ENCODE measurements at regions not wholly inside any gene's neighbourhood (a gene's known extent, or its start where the extent isn't known, plus 50 kb on each side); places are given as distances from the start of the nearest gene placed in this dataset.

DNA sequence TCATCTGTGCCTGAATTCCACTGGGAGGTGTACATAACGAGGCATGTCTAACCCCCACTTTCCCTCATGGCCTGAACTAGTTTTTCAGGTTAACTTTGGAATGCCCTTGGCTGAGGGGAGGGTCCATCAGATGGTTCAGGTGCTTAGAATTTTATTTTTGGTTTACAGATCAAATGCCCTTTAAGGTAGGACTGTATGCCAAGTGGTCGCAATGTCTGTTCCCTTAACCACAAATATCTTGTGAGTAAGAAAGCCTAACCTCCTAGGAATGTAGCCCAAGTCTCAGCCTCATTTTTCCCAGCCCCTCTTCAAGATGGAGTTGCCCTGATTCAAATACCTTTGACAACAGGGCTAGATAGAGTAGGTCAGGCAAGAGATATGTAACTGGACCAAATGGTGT lies 78.4 kb downstream of the RNASET2 start:
- DNase-seq (ENCODE audit: low spot score) (no peak), ATAC-seq (no peak)

DNA sequence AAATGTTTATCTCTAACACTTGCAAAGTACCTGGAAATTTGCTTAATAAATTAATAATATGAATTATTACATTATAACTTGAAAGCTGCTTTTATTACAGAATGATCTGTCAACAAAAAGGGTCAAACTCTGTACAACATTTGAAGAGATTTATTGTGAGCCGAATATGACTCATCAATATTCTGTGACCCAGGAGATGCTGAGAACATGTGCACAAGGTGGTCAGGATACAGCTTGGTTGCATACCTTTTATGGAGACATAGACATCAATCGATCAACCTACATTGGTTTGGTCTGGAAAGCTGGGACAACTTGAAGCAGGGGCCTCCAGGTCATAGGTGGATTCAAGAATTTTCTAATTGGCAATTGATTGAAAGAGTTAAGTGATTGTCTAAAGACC lies 79.0 kb downstream of the RNASET2 start:
- DNase-seq (ENCODE audit: low spot score): no peak
- no peak for ATAC-seq

GRCh38 chr6:166872531-166873009 lies 83.8 kb downstream of the RNASET2 start:
- DNase-seq (ENCODE audit: low spot score): no peak
- ATAC-seq: no peak

- ATAC-seq (no peak), DNase-seq (ENCODE audit: low spot score) (no peak)
These were observed 85.6 kb downstream of the RNASET2 start for GRCh38 chr6:166870602-166871208.

- ATAC-seq: no peak
These were observed 89.3 kb downstream of the RNASET2 start for GRCh38 chr6:166866839-166867637.

GRCh38 chr6:166864333-166864732 lies 92.0 kb downstream of the RNASET2 start:
- ATAC-seq: no peak

More at GRCh38 chr6:166866839-166867637, 89.3 kb downstream of the RNASET2 start:
- no peak for DNase-seq (ENCODE audit: low spot score)

DNA sequence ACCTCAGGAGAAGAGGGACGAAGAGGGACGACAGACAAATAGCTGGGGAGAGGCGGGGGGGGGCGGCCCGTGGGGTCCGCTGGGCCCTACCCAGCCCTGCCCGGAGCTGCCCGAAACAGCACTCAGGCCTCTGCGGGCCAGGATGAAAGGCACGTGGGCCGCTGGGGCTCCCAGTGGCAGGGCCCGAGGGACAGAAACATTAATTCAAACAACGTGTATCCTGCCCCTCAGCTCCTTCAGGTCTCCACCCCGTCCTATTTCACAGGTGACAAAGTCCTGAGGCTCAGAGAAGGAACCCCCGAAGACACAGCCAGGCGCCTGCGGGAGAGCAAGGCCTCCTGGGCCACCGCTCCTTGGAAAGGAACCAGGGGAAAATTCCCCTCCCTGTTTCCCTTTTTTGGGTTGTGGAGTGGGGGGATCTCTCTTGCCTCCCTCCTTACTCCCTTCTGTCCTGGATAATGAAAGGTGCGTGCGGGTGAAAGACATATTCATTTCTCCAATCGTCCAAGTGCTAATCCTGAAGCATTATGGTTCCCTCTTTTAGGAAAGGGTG lies 93.3 kb downstream of the RNASET2 start:
- DNase-seq (ENCODE audit: low spot score) (no peak), ATAC-seq (no peak)

More at GRCh38 chr6:166864333-166864732, 92.0 kb downstream of the RNASET2 start:
- no peak for DNase-seq (ENCODE audit: low spot score)

- no peak for DNase-seq (ENCODE audit: low spot score)
- peak; percentile 70 for ATAC-seq
These were observed 93.9 kb downstream of the RNASET2 start for GRCh38 chr6:166862287-166862977.

GRCh38 chr6:166861961-166862286 lies 94.4 kb downstream of the RNASET2 start:
- ATAC-seq: no peak
- DNase-seq (ENCODE audit: low spot score): no peak

DNA sequence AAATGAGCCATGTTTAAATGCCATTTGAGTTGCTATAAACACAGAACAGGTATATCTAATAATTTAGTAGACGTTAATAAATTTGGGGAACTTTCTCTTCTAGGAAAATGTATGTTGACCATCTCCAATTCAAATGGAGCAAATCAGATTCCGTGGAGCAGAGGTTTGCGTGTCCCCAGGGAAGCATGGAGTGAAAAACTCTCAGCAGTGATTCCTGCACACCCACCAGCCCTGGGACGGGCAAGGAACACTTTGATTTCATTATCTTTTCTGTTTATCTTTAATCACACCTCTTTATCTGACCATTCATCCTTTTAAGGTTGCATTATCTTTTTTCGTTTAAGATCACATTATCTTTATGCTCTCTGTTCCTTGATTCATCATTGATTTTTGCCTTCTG lies 95.0 kb downstream of the RNASET2 start:
- DNase-seq (ENCODE audit: low spot score): no peak
- no peak for ATAC-seq

- ATAC-seq: no peak
These were observed 96.0 kb downstream of the RNASET2 start for GRCh38 chr6:166860392-166860791.

GRCh38 chr6:166855416-166855815 lies 100.9 kb downstream of the RNASET2 start:
- DNase-seq (ENCODE audit: low spot score) (no peak), ATAC-seq (no peak)

More at GRCh38 chr6:166860392-166860791, 96.0 kb downstream of the RNASET2 start:
- DNase-seq (ENCODE audit: low spot score): no peak

DNA sequence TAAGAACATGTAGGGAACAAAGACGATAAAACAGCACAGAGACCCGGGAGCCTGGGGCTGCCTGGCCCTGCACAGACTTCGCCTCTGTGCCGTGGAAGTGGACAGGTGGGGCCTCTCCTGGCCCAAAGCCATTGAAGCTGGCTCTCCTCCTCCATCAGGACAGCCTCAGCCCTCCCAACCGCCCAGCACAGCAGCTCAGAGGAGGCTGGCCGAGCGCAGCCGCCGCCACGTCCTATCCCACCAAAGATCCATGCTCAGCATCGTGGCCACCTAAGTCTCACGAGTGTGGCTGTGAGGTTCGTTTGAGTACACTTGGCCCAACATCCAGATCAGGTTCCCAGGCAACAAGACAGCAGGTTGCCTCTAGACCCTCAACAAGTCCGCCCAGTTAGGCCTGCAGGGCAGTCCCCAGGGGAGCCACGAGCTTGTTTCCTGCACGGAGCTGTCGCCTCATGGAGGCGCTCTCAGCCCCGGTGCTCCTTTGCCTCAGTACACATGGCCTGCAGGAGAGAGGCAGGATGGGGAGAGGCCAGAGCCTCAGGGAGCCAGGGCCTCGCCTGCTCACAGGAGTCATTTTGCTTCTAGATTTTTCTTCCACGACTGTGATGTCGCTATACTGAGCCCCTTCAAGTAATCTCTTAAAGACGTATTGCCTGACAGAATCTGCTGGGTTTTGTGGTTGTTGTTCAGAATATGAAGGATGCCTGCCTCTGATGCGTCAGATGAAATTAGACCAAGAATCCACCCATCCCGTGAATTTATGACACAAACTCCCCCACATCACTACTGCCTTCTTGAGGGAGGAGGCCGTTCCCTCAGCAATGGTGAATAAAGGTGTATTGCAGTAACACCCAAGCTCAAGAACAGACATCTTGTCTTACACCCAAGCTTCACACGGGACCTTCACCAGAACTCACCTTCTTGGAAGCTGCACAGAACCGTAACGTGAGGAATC lies 102.7 kb downstream of the RNASET2 start:
- DNase-seq (ENCODE audit: low spot score) (no peak), ATAC-seq (no peak)

- DNase-seq (ENCODE audit: low spot score) (no peak), ATAC-seq (no peak)
These were observed 103.8 kb downstream of the RNASET2 start for GRCh38 chr6:166852451-166852975.

- DNase-seq (ENCODE audit: low spot score) (no peak), ATAC-seq (no peak)
These were observed 104.4 kb downstream of the RNASET2 start for GRCh38 chr6:166851911-166852310.

- ATAC-seq: no peak
- DNase-seq (ENCODE audit: low spot score): no peak
These were observed 104.9 kb downstream of the RNASET2 start for GRCh38 chr6:166851426-166851825.

DNA sequence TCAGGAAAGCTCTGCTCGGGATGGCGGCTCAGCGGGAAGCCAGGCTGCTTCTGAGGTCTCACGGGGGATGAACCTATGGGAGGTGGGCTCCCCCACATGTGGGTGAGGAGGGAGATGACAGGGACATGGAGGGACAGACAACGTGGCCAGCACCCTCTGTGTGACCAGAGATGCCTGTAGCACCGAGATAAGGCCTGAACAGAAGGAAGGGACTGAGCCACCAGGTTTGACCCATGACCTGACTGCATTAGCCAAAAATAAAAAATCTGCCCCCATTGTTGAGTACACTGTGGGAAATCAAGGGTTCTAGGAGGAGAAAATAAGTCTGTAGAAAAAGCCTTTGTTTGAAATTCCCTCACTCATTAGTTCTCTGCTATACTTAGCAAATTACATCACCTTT lies 105.7 kb downstream of the RNASET2 start:
- DNase-seq (ENCODE audit: low spot score): no peak
- no peak for ATAC-seq

GRCh38 chr6:166849749-166850183 lies 106.6 kb downstream of the RNASET2 start:
- ATAC-seq (no peak), DNase-seq (ENCODE audit: low spot score) (no peak)

DNA sequence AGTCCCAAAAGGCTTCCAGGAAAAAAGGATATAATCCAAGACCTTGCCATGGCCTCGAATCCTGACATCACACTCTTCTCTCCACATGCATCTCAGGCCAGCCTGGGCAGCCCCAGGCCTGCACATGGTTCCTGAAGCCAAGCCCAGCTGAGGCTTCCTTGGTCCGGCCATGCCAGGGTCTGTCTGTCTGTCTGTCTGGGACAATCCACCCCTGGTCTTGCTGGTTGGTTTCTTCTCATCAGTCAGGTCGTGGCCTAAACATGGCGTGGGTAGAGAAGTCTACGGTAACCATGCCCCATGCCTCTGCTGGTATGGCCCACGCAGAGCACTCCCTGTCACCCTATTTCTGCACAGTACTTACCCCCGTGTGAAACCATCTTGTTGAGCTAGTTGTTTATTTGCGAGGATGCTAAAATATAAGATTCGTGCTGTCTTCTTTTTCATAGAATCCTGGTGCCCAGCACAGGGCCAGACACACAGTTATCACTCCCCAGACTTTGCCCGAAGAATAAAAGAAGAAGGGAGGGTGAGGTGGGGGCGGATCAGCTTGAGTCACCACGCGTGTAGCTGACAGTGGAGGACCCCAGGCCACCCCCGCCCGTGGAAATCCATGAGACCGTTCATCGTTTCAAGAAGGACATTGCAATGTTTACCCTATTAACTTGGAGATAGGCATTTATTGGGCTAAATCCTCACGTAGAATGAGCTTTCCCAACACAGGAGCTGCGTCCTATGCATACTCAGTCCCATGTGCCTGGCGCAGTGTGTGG lies 107.2 kb downstream of the RNASET2 start:
- DNase-seq (ENCODE audit: low spot score) (no peak), ATAC-seq (no peak)
